GM18520 (cell line): ENCODE measurements at regions not wholly inside any gene's neighbourhood (a gene's known extent, or its start where the extent isn't known, plus 50 kb on each side); places are given as distances from the start of the nearest gene placed in this dataset.

Source experiments
- ATAC-seq: cut with Tn5 transposase; IDR thresholded peaks from one replicate; pipeline ENCODE4 v1.9.1; 2021; ENCODE audit not compliant: unreplicated experiment

DNA sequence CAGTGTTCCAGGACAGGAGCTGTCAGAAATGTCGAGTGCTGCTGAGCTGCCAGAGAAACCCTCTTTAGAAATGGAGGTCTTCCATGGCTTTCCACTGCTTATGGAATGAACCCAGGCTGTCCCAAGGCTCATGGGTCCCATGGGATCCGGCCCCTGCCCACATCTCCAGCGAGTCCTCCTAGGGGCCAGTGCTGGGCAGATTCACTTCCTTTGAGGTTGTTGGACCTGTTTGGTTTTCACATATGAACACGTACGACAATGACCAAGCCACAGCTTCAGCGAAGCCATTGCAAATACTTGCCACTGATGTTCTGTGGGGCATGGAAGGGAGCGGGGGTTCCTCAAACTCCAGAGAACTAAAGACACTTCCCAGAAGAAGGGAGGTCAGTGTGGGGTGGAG lies 483.3 kb downstream of the TBC1D22A start:
- no peak for ATAC-seq

DNA sequence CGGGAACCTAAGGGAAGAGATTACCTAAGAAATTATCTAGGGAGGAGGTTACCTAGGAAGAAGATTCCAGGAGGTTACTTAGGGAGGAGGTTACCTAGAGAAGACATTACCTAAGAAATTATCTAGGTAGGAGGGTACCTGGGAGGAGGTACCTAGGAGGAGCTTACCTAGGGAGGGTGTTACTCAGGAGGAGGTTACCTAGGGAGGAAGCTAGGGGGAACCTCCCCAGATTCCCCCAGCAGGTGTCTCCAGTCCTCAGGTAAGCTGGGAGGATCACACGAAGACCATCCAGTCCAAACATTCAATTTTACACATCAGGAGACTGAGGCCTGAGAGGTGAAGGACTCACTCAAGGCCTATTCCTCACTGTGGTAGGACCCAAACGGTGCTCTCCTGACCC lies 482.8 kb downstream of the TBC1D22A start:
- ATAC-seq, result no peak

DNA sequence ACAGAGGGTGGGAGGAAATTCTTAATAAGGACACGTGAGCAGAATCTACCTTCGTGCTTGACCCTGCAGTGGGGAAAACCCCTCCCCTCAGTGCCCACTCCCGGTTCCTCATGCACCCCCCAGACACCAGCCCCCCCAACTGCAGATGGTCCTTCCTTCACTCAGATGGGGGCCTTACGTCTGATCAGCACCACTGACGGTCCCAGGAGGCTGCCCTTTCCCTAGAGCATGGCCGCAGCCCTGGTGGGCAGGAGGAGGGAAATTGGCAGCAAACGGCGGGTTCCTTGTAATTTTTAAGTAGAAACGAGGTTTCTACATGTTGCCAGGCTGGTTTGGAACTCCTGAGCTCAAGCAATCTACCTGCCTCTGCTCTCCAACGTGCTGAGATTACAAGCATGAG lies 477.7 kb downstream of the TBC1D22A start:
- ATAC-seq, result no peak

DNA sequence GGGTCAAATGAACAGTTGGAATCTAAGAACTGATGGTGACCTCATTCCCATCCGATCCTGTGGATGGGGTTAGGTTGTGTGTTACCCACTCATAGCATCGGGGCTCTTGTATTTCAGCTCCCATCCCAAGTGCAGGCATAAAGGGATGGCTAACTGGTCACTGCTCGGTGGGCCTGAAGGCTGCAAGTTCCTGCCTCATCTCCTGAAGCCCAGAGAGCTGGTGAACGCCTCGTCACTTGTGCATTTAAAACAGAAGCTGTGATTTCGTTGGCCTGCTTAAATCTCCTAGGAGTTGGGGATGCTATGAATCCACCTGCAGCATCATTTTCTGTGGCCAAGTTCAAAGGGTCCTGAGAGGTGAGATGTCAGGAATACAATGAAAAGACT lies 477.0 kb downstream of the TBC1D22A start:
- no peak for ATAC-seq

DNA sequence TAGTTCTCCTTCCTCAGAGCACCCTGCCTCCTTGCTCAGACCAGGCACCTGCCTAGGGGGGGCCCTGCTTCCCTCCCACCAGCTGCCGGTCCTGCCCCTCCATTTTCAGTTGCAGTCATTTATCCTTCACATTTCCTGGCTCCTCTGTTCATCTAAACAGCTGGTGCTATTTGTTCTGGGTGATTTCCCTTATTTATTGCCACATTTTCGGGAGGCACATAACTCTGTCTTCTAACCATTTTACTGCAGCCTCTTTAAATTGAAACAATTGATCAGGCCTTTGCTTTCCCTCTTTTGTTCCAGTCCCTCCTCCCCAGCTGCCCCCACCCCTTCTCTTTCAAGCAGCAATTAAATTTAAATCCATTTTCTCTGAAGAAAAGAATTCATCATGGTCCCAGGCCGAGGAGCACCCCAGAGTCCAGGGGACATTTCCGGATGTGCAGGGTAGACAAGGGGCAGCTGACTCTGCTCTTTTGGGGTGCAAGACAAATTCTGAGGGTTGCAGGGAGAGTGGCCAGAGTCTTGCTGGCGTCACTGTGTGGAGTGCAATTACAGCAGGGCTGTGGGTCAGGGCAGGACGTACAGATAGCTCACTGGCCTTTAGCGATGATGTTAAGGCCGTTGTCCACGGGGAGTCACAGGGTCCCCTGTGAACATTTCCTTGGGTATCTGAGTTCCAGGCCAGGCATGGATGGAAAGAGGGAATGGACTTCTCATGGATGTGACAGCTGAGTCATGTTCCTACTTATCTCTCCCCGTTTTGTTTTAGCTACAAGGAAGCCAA lies 476.4 kb downstream of the TBC1D22A start:
- no peak for ATAC-seq

DNA sequence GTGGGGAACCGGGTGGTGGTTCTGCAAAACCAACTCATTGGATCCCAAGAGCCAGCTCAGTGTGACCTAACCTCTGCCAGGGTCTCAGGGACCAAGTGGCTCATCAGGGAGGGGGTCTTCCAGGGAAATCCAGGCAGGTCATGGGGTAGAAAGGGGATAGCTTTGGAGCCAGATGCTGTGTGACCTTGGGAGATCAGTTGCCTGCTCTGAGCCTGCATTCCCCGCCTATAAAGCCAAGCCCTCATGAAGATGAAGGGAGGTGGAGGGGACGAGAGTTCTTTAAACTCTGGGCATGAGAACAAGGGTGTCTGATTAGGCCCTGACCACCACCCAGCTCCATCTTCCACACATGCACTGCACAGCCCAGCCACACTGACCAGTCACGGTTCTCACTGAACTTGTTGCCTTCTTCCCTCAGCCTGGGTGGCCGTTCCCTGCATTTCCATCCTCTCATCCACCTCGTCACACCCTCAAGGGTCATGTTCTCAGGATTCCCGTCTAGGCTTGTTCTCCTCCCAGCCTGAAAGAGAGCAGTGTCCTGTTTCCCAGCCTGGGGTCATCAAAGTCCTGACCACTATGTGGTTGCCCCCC lies 475.5 kb downstream of the TBC1D22A start:
- no peak for ATAC-seq

DNA sequence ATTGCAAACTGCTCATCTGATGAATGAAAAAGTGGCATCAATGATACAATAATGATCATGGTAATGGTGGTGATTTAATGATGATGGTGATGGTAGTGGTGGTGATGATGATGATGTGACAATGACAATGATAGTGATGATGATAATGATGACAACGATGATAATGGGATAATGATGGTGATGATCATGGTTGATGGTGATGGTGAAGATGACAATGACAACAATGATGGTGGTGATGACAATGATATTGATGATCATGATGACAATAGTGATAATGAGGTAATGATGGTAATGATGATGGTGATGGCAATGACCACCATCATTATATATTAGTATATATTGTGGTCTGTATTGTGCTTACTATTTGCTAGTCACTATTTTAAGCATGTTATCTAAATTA lies 474.3 kb downstream of the TBC1D22A start:
- no peak for ATAC-seq

DNA sequence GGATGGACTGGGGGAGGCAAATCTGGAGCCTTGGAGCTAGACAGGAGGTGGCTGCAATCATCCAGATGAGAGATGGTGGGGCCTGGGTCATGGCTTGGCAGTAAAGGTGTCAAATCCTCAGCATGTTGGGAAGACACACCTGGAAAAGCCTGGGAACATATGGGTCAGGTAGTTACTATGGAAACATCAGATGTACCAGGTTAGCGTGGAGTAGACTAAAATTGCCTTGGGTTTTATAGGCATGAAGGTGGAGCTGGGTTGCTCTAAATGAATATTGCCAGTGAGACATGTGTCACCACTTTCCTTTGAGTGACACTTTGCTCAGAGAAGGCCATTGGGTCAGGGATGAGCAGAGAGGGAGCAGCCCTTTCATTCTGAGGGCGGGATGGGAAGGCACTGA lies 473.7 kb downstream of the TBC1D22A start:
- no peak for ATAC-seq

DNA sequence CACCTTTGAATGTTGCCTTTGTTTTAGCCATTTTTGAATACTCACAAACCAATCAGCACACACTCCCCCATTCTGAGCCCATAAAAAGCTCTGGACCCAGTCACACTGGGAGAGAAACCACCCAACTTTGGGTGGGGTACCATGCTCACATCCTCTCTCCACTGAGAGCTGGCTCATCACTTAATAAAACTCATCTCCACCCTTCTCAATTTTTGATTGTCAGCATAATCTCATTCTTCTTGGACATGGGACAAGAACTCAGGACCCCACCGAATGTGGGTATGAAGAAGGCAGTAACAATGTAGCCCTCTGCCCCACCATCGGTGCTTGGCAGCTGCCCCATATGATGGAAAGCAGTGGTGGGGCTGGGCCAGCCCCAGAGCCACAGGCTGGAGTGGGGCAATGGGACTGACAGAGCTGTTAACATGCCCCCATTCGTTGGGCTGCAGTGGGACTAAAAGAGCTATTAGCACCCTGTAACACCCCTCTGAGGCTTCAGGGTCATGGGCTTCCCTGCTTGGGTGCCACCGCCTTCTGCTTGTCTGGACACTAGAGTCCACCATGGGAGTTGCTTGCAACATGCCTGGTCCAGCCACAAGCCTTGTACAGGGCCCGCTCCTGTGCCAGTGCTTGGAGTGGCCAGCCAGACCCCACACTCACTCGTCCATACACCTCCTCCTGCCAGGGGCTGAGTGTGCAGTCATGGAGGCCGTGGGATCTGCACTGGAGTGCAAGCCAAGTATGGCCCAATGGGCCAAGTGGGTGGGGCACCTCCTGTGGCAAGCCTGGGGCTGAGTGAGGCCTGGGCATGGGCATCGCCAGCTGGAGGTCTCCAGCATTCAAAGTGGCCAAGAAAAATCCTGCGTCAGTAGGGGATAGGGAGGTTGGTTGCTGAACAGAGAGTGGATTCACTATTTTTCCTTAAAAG lies 471.1 kb downstream of the TBC1D22A start:
- ATAC-seq, result no peak

DNA sequence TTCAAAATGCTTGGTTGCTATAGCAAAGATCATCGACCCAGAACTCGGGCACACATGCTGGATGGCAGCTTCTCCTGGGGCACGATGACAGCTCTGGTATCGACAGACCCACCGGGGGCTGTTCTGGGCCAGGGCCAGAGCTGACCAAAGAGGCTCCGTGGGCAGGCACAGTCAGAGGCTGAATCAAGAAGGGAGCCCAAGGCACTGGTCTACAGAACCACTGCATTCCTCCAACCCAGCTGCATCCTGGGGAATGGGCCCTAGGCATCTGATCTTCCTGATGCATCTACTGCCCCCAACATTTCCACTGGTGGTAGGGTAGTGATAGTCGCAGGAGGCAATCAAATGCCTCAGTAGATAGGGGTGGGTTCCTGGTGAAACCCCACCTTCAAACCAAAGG lies 470.3 kb downstream of the TBC1D22A start:
- ATAC-seq, result no peak

DNA sequence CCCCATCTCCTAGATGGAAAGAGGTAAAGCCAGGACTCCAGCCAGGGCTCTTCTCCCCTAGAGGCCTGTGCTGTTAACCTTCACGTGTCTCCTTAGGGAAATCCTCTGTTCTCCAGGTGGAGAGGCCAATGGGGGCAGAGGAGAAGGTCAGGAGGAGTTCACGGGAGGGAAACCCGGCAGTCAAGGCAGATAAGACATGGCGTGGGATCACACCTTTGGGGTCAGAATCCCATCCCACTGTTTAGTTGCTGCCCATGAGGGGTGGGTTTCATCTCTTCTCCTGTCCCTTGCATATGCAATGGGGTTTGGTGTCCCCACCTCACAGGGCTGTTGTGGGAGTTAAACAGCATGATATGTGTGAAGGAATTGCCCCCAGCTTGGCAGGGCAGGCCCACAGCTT lies 469.7 kb downstream of the TBC1D22A start:
- ATAC-seq, result no peak

DNA sequence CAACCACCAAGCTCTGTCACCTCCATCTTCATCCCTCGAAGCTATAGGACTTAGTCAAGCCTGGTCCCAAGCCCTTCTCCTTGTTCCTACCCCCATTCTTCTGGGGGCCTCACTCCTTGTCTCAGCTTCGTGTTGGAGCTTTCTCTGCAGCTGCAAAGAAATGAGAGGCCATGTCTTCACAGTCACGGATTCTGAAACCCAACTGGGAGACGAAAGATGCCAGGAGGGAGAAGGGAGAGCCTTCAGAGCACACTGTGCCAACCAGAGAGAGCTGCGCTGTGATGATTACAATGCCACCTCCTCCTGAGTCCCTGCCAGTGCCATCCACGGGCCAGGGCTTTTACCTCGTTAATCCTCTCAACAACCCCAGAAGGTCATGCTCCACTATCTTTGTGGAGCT lies 469.3 kb downstream of the TBC1D22A start:
- ATAC-seq, result no peak

DNA sequence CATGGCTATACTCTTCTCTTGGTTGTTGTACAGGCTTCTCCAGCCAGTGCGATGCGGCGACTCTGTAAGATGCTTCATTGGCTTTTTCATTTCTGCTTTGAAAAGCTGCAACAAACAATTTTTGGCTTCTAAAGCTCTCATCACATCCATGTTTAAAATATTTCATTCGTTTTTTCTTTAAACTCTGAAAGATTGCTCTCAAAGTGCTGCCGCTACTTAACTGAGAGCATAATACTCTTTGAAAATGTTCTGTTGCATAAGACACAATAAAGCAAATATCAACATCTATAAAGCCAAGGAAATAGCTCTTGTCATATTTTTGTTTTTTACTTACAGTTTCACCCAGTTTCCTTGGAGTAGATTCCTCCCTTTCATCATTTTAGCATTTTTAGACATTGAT lies 468.3 kb downstream of the TBC1D22A start:
- ATAC-seq, result no peak

DNA sequence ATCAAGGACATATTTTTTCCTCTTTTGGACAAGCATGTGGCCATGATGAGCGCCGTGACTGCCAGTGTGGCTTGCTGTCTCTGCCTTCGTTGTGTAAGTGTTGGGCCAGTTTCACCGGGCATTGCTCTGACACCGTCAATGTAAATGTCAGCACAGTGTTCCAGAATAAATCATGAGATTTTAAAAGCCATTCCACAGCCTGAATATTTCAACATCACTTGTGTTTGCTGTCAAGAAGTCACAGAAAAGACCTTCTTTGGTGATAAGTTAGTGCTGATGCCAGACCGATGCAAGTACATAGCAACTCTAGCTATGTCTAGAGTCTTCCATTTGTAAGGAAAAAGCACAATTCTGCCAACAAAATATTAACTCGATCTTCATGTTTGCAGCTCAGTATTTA lies 467.8 kb downstream of the TBC1D22A start:
- ATAC-seq, result no peak

DNA sequence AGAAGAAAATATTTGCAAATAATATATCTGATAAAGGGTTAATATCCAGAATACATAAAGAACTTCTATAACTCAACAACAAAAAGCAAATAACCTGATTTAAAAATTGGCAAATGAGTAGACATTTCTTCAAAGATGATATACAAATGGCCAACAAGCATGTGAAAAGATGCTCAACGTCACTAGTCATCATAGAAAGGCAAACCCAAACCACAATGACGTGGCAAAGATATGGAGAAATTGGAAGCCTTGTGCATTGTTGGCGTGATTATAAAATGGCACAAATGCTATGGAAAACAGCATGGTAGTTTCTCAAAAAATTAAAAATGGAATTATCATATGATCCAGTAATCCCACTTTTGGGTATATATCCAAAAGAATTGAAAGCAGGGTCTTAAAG lies 466.3 kb downstream of the TBC1D22A start:
- no peak for ATAC-seq

DNA sequence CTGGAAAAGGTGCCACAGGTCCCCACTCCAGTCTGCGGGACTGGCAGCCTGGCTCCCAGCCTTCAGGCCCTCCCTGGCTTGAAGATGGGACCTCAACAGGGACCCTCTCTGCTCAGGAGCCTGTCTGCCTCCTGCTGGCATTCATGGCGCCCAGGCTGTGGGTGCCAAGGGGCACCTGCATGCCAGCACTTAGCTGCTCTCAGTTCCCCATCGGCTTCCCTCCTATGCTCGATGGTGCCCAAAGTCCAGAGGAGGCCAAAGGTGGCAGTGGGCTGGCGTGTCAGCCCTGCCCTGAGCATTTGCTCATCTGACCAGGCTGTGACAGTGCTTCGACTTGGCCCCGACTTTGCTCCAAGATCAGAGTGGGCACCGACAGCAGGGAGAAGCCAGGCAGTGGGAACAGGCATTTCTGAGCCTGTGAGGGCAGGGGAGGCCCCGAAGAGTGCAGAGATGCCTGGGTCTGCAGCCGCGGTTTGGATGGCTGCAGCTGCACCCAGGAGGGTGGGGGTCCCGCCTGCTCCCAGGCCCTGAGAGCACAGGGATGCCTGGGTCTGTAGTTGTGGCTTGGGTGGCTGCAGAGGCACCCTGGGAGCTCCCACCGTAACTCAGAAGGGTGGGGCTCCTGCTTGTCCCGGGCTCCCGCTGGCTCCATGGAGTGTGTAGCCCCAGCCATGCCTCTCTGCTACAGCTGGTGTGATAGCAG lies 463.6 kb downstream of the TBC1D22A start:
- ATAC-seq, result no peak

DNA sequence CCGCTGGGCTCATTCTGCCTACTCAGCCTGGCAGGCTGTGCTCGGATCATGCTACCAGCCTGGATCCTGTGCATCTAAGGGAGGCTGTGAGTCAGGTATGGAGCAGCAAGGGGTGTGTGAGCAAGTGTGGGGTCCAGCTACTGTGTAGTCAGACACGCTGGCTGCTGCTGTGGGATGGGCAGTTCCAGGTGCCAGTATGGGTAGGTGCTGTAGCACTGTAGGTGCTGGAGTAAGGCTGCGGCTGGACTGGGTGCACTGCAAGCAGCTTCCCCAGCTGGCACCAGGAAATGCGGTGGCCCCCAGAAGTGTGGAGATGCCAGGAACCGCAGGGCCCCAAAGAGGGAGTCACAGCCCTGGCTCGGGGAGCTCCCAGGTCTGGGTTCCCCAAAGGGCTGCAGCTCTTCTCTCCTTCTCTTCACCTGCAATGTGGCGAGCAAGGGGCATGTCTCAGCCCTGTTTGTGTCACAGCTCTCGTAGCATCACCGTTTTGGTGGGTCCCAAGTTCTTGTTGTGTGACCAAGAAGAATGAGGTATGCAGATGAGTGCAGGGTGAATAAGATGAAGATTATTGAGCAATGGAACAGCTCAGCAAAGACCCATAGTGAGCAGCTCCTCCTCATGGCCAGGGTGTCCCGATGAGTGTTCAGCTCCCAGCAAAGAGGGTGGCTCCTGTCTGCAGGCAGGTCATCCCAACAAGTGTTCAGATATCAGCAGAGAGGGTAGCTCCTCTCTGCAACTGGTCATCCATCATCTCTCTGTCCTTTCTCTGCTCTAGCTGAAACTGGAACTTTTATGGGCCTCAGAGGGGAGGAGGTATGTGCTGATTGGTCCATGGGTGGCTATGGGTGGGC lies 462.9 kb downstream of the TBC1D22A start:
- ATAC-seq, result no peak
